A549 (cell line): ENCODE measurements at regions not wholly inside any gene's neighbourhood (a gene's known extent, or its start where the extent isn't known, plus 50 kb on each side); places are given as distances from the start of the nearest gene placed in this dataset.

Experiments
- EP300 ChIP-seq, 2 experiments: fragments of >200 bp; sonication (Bioruptor Twin); formaldehyde crosslinking; IDR thresholded peaks; 2 replicates in 1 of 2; 3 replicates in 1 of 2; pipeline ENCODE4 v1.6.1; 2016 to 2017
- KDM5A ChIP-seq: fragments of 200-600 bp; sonication (generic); IDR thresholded peaks from 2 replicates; pipeline ENCODE4 v1.6.1; 2016; ENCODE audit warnings: antibody characterized with exemption, mild to moderate bottlenecking
- POLR2A ChIP-seq: IDR thresholded peaks from 2 replicates; pipeline ENCODE4 v1.6.1; 2012; ENCODE audit warnings: mild to moderate bottlenecking, low read length
- RAD21 ChIP-seq, 2 experiments: fragments of >200 bp in 1 of 2; sonication (Bioruptor Twin) in 1 of 2; formaldehyde crosslinking in 1 of 2; IDR thresholded peaks in 1 of 2; conservative IDR thresholded peaks in 1 of 2; 2 replicates in 1 of 2; 3 replicates in 1 of 2; pipeline ENCODE4 v1.6.1; 2012 to 2018; ENCODE audit warnings: inconsistent platforms in 1 of 2

DNA sequence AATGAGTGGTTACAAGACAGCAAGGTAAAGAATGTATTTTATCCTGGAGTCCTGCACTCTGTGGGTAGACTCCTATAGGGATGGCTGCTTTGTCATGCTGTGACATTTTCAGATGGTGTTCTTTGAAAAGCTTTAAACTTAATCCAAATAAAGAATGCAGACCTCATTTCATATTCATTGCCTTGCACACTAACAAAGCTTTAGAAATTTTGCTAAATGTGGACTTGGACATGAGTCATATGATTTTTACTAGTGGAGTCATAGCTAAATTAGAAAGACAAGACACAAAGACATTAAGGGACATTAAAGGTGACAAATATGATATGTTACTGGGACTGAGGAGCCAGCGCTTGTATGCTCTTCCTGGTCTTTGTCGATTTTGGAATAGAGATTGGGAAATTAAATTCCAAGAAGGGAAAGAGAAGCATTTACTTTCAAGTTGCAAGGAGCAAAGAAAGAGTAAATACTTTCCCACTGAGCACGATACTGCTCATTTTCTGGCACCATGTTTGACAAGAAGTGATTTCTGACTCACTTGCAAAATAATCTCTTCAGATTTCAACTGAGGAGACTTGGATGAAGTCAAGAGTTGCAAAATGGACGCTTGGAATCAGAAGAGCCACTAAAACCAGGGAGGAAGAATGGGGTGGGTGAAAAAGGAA lies 152.9 kb upstream of the MYOCD start:
- TF ChIP-seq POLR2A (no peak), EP300 (IDR thresholded peaks at IDR 0.05) (no peak), RAD21 (conservative IDR thresholded peaks at IDR 0.05 in 1 of 2, IDR thresholded peaks at IDR 0.05 in 1 of 2) (no peak), KDM5A (no peak)
